ENCODE measurements at regions not wholly inside any gene's neighbourhood (a gene's known extent, or its start where the extent isn't known, plus 50 kb on each side); places are given as distances from the start of the nearest gene placed in this dataset.
"Not testable (repeated sequence)": the region's sequence is repeated elsewhere in the genome, so short reads cannot be mapped to it uniquely, and the experiment has no call there.

GRCh38 chr4:26244138-26244537, 76.7 kb upstream of the RBPJ start:
- not testable (repeated sequence) for TF ChIP-seq CTCF (conservative IDR thresholded peaks at IDR 0.05; ENCODE audit: low read depth, low read length); EZH2 (IDR thresholded peaks at IDR 0.05; ENCODE audit: low read length, unreplicated experiment); EZH2phosphoT487 (IDR thresholded peaks at IDR 0.05; ENCODE audit: borderline replicate concordance, low read length)

Data from PC-3 (cell line).